ENCODE measurements at regions not wholly inside any gene's neighbourhood (a gene's known extent, or its start where the extent isn't known, plus 50 kb on each side); places are given as distances from the start of the nearest gene placed in this dataset.
"Not testable (repeated sequence)": the region's sequence is repeated elsewhere in the genome, so short reads cannot be mapped to it uniquely, and the experiment has no call there.

GRCh38 chr3:193046371-193046770 lies 128.7 kb upstream of the MB21D2 start:
- DNase-seq (ENCODE audit: extremely low spot score, unreplicated experiment) = no peak
- H3K27ac Mint-ChIP-seq (ENCODE audit: unreplicated experiment) = no peak overlapping the region
- H3K9me3 Mint-ChIP-seq (ENCODE audit: unreplicated experiment) = no peaks in the 10 kb centered on the region
- no peaks in the 10 kb centered on the region for H3K36me3 Mint-ChIP-seq (ENCODE audit: unreplicated experiment)
- H3K27me3 Mint-ChIP-seq (ENCODE audit: unreplicated experiment) = peaks cover 9% of the 10 kb centered on the region
- TF ChIP-seq CTCF (IDR thresholded peaks at IDR 0.05) = no peak
- peaks cover 11% of the 10 kb centered on the region for H3K4me1 Mint-ChIP-seq (ENCODE audit: unreplicated experiment)
- no peak overlapping the region for H3K4me3 Mint-ChIP-seq (ENCODE audit: unreplicated experiment)

- H3K4me1 Mint-ChIP-seq (ENCODE audit: unreplicated experiment) = peaks cover 21% of the 10 kb centered on the region
- not testable (repeated sequence) for H3K36me3 Mint-ChIP-seq (ENCODE audit: unreplicated experiment); H3K9me3 Mint-ChIP-seq (ENCODE audit: unreplicated experiment); H3K27me3 Mint-ChIP-seq (ENCODE audit: unreplicated experiment); DNase-seq (ENCODE audit: extremely low spot score, unreplicated experiment); H3K4me3 Mint-ChIP-seq (ENCODE audit: unreplicated experiment); H3K27ac Mint-ChIP-seq (ENCODE audit: unreplicated experiment)
Observed at GRCh38 chr3:193047461-193047860, 129.8 kb upstream of the MB21D2 start.

- peaks cover 24% of the 10 kb centered on the region for H3K4me1 Mint-ChIP-seq (ENCODE audit: unreplicated experiment)
- H3K9me3 Mint-ChIP-seq (ENCODE audit: unreplicated experiment) = no peaks in the 10 kb centered on the region
- H3K27ac Mint-ChIP-seq (ENCODE audit: unreplicated experiment) = no peak overlapping the region
- no peak for TF ChIP-seq CTCF (IDR thresholded peaks at IDR 0.05)
- DNase-seq (ENCODE audit: extremely low spot score, unreplicated experiment) = no peak
- no peak overlapping the region for H3K4me3 Mint-ChIP-seq (ENCODE audit: unreplicated experiment)
- peaks cover 7% of the 10 kb centered on the region for H3K27me3 Mint-ChIP-seq (ENCODE audit: unreplicated experiment)
- H3K36me3 Mint-ChIP-seq (ENCODE audit: unreplicated experiment) = no peaks in the 10 kb centered on the region
Observed at GRCh38 chr3:193048127-193048526, 130.5 kb upstream of the MB21D2 start.

GRCh38 chr3:193049935-193050334 lies 132.3 kb upstream of the MB21D2 start:
- H3K4me1 Mint-ChIP-seq (ENCODE audit: unreplicated experiment) = peaks cover 26% of the 10 kb centered on the region
- peaks cover 7% of the 10 kb centered on the region for H3K27me3 Mint-ChIP-seq (ENCODE audit: unreplicated experiment)
- TF ChIP-seq CTCF (IDR thresholded peaks at IDR 0.05) = no peak
- no peak overlapping the region for H3K27ac Mint-ChIP-seq (ENCODE audit: unreplicated experiment)
- no peaks in the 10 kb centered on the region for H3K36me3 Mint-ChIP-seq (ENCODE audit: unreplicated experiment)
- no peak overlapping the region for H3K4me3 Mint-ChIP-seq (ENCODE audit: unreplicated experiment)
- H3K9me3 Mint-ChIP-seq (ENCODE audit: unreplicated experiment) = no peaks in the 10 kb centered on the region
- DNase-seq (ENCODE audit: extremely low spot score, unreplicated experiment) = no peak

GRCh38 chr3:193051314-193051713 lies 133.7 kb upstream of the MB21D2 start:
- TF ChIP-seq CTCF (IDR thresholded peaks at IDR 0.05) = no peak
- Mint-ChIP-seq H3K36me3 (ENCODE audit: unreplicated experiment) (no peaks in the 10 kb centered on the region), H3K9me3 (ENCODE audit: unreplicated experiment) (no peaks in the 10 kb centered on the region), H3K4me1 (ENCODE audit: unreplicated experiment) (peaks cover 26% of the 10 kb centered on the region), H3K27ac (ENCODE audit: unreplicated experiment) (no peak overlapping the region), H3K27me3 (ENCODE audit: unreplicated experiment) (peaks cover 2% of the 10 kb centered on the region), H3K4me3 (ENCODE audit: unreplicated experiment) (no peak overlapping the region)
- no peak for DNase-seq (ENCODE audit: extremely low spot score, unreplicated experiment)

All from osteocyte (in vitro differentiated cells).